HepG2 (cell line): ENCODE measurements at regions not wholly inside any gene's neighbourhood (a gene's known extent, or its start where the extent isn't known, plus 50 kb on each side); places are given as distances from the start of the nearest gene placed in this dataset.

ENCODE experiments used
- AFF4 ChIP-seq: sonication (generic); formaldehyde crosslinking; IDR thresholded peaks from 2 replicates; pipeline ENCODE4 v1.4.0; 2020; ENCODE audit warnings: missing genetic modification reagents
- ETV5 ChIP-seq: IDR thresholded peaks from 2 replicates; pipeline ENCODE4 v1.6.1; 2018; ENCODE audit warnings: missing biosample characterization, missing genetic modification reagents, inconsistent platforms, borderline replicate concordance
- FOXA1 ChIP-seq, 2 experiments: fragments of 450-650 bp in 1 of 2; sonication (generic) in 1 of 2; formaldehyde crosslinking in 1 of 2; IDR thresholded peaks; 2 replicates each; pipeline versions ENCODE4 v1.4.0 to v1.6.1; 2016 to 2020; ENCODE audit warnings: missing genetic modification reagents in 1 of 2
- SMARCC2 ChIP-seq: fragments of 450-650 bp; IDR thresholded peaks from 2 replicates; pipeline ENCODE4 v1.6.1; 2017; ENCODE audit warnings: antibody characterized with exemption, mild to moderate bottlenecking
- ZFP91 ChIP-seq: sonication (generic); formaldehyde crosslinking; IDR thresholded peaks from 2 replicates; pipeline ENCODE4 v1.9.0; 2022; ENCODE audit warnings: missing genetic modification reagents, mild to moderate bottlenecking, borderline replicate concordance
- ZNF224 ChIP-seq: sonication (generic); formaldehyde crosslinking; IDR thresholded peaks from 2 replicates; pipeline ENCODE4 v1.5.0; 2020; ENCODE audit warnings: mild to moderate bottlenecking, missing genetic modification reagents
- TF ChIP-seq, protein P1 (sequence below): sonication (generic); formaldehyde crosslinking; IDR thresholded peaks from 2 replicates; pipeline ENCODE4 v1.4.0; 2020; ENCODE audit warnings: missing genetic modification reagents, borderline replicate concordance
- TF ChIP-seq, protein P2 (sequence below): sonication (generic); formaldehyde crosslinking; IDR thresholded peaks from 2 replicates; pipeline ENCODE4 v1.5.0; 2020; ENCODE audit warnings: mild to moderate bottlenecking, missing genetic modification reagents, moderate library complexity
- TF ChIP-seq, protein P3 (sequence below): IDR thresholded peaks from 2 replicates; pipeline ENCODE4 v1.6.1; 2016; ENCODE audit warnings: missing genetic modification reagents, missing compliant biosample characterization
- TF ChIP-seq, protein P4 (sequence below): IDR thresholded peaks from 2 replicates; pipeline ENCODE4 v1.6.1; 2016; ENCODE audit warnings: control low read depth
- TF ChIP-seq, protein P5 (sequence below), 2 experiments: IDR thresholded peaks; 2 replicates each; pipeline ENCODE4 v1.6.1; 2011 to 2012; ENCODE audit warnings: low read length in 2 of 2, borderline replicate concordance in 1 of 2, low read depth in 1 of 2, mild to moderate bottlenecking in 1 of 2, moderate library complexity in 1 of 2

DNA sequence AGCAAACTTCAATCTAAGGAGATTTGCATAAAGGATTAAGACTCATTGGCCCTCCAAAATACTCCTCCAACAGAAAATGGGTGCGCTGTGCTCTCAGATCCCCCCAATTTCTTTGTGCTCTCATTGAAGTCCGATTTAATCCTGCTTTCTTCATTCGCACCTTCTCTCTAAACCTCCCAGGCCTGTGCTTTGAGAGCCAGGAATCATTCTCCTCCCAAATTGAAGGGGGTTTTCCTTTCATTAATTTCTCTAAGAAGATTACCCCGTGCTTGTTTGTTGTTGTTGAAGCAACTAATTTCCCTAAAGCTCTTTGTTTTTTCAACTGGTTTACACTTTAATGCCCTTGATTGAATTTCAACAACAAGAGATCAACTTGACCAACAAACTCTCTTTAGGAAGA lies 304.2 kb upstream of the IRX3 start:
- TF ChIP-seq AFF4 (CRISPR knock-in tag): no peak
- TF ChIP-seq, protein P1, sequence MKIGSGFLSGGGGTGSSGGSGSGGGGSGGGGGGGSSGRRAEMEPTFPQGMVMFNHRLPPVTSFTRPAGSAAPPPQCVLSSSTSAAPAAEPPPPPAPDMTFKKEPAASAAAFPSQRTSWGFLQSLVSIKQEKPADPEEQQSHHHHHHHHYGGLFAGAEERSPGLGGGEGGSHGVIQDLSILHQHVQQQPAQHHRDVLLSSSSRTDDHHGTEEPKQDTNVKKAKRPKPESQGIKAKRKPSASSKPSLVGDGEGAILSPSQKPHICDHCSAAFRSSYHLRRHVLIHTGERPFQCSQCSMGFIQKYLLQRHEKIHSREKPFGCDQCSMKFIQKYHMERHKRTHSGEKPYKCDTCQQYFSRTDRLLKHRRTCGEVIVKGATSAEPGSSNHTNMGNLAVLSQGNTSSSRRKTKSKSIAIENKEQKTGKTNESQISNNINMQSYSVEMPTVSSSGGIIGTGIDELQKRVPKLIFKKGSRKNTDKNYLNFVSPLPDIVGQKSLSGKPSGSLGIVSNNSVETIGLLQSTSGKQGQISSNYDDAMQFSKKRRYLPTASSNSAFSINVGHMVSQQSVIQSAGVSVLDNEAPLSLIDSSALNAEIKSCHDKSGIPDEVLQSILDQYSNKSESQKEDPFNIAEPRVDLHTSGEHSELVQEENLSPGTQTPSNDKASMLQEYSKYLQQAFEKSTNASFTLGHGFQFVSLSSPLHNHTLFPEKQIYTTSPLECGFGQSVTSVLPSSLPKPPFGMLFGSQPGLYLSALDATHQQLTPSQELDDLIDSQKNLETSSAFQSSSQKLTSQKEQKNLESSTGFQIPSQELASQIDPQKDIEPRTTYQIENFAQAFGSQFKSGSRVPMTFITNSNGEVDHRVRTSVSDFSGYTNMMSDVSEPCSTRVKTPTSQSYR (CRISPR knock-in tag): no peak
- TF ChIP-seq FOXA1 (IDR thresholded peaks at IDR 0.05): no peak
- TF ChIP-seq FOXA1 (CRISPR knock-in tag; IDR thresholded peaks at IDR 0.05): no peak
- no peak for TF ChIP-seq SMARCC2
- no peak for TF ChIP-seq ETV5 (CRISPR knock-in tag)
- TF ChIP-seq, protein P2, sequence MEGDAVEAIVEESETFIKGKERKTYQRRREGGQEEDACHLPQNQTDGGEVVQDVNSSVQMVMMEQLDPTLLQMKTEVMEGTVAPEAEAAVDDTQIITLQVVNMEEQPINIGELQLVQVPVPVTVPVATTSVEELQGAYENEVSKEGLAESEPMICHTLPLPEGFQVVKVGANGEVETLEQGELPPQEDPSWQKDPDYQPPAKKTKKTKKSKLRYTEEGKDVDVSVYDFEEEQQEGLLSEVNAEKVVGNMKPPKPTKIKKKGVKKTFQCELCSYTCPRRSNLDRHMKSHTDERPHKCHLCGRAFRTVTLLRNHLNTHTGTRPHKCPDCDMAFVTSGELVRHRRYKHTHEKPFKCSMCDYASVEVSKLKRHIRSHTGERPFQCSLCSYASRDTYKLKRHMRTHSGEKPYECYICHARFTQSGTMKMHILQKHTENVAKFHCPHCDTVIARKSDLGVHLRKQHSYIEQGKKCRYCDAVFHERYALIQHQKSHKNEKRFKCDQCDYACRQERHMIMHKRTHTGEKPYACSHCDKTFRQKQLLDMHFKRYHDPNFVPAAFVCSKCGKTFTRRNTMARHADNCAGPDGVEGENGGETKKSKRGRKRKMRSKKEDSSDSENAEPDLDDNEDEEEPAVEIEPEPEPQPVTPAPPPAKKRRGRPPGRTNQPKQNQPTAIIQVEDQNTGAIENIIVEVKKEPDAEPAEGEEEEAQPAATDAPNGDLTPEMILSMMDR: no peak
- TF ChIP-seq ZFP91 (CRISPR knock-in tag): no peak
- TF ChIP-seq, protein P3, sequence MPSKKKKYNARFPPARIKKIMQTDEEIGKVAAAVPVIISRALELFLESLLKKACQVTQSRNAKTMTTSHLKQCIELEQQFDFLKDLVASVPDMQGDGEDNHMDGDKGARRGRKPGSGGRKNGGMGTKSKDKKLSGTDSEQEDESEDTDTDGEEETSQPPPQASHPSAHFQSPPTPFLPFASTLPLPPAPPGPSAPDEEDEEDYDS (CRISPR knock-in tag): no peak
- TF ChIP-seq, protein P4, sequence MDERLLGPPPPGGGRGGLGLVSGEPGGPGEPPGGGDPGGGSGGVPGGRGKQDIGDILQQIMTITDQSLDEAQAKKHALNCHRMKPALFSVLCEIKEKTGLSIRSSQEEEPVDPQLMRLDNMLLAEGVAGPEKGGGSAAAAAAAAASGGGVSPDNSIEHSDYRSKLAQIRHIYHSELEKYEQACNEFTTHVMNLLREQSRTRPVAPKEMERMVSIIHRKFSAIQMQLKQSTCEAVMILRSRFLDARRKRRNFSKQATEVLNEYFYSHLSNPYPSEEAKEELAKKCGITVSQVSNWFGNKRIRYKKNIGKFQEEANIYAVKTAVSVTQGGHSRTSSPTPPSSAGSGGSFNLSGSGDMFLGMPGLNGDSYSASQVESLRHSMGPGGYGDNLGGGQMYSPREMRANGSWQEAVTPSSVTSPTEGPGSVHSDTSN (CRISPR knock-in tag): no peak
- TF ChIP-seq ZNF224: no peak
- TF ChIP-seq, protein P5, sequence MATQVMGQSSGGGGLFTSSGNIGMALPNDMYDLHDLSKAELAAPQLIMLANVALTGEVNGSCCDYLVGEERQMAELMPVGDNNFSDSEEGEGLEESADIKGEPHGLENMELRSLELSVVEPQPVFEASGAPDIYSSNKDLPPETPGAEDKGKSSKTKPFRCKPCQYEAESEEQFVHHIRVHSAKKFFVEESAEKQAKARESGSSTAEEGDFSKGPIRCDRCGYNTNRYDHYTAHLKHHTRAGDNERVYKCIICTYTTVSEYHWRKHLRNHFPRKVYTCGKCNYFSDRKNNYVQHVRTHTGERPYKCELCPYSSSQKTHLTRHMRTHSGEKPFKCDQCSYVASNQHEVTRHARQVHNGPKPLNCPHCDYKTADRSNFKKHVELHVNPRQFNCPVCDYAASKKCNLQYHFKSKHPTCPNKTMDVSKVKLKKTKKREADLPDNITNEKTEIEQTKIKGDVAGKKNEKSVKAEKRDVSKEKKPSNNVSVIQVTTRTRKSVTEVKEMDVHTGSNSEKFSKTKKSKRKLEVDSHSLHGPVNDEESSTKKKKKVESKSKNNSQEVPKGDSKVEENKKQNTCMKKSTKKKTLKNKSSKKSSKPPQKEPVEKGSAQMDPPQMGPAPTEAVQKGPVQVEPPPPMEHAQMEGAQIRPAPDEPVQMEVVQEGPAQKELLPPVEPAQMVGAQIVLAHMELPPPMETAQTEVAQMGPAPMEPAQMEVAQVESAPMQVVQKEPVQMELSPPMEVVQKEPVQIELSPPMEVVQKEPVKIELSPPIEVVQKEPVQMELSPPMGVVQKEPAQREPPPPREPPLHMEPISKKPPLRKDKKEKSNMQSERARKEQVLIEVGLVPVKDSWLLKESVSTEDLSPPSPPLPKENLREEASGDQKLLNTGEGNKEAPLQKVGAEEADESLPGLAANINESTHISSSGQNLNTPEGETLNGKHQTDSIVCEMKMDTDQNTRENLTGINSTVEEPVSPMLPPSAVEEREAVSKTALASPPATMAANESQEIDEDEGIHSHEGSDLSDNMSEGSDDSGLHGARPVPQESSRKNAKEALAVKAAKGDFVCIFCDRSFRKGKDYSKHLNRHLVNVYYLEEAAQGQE (IDR thresholded peaks at IDR 0.05; ENCODE audit: borderline replicate concordance in 1 of 2, low read depth in 1 of 2, low read length in 2 of 2): no peak
